NB4 (cell line): ENCODE measurements at regions not wholly inside any gene's neighbourhood (a gene's known extent, or its start where the extent isn't known, plus 50 kb on each side); places are given as distances from the start of the nearest gene placed in this dataset.

Source experiments
- DNase-seq: peaks from one replicate; pipeline ENCODE4 v3.0.0; 2010; ENCODE audit warnings: low read depth
- H3K4me3 ChIP-seq: one replicate; pipeline ENCODE4 v1.5.1; 2011; ENCODE audit warnings: mild to moderate bottlenecking, low read depth, low read length, moderate library complexity
- MYC ChIP-seq: IDR thresholded peaks from 2 replicates; pipeline ENCODE4 v1.6.1; 2011; ENCODE audit warnings: low read depth, low read length
- POLR2A ChIP-seq: IDR thresholded peaks from 2 replicates; pipeline ENCODE4 v1.6.1; 2011; ENCODE audit warnings: mild to moderate bottlenecking; ENCODE audit not compliant: insufficient read length; ENCODE audit errors: extremely low read depth
- TF ChIP-seq, protein P1 (sequence below): IDR thresholded peaks from one replicate; pipeline ENCODE4 v1.5.1; 2012; ENCODE audit warnings: low read depth, low read length
- TF ChIP-seq, protein P2 (sequence below): IDR thresholded peaks from 2 replicates; pipeline ENCODE4 v1.6.1; 2011; ENCODE audit warnings: low read depth, low read length

DNA sequence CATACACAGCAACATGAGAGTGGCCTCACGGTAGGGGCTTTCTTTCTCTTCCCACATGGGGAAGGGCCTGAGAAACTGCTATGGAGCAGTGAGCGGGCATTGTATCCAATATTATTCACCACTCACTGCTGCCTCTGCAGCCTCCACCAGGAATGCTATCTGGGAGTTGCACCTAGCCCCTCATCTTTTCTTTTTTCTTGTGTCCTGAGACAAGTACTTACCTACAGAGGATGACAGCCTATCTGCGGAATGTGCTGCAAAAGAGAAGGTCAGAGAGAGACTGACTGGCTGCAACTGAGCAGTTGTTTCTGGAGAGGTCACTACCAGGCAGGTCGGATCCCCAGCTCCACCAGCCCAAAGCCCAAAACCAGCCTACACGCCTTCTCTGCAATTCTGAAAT is 52.1 kb upstream of the HTATIP2 start:
- H3K4me3 ChIP-seq, result no peak overlapping the region
- no peak for DNase-seq
- TF ChIP-seq POLR2A (no peak), MYC (no peak)
- TF ChIP-seq, protein P1, sequence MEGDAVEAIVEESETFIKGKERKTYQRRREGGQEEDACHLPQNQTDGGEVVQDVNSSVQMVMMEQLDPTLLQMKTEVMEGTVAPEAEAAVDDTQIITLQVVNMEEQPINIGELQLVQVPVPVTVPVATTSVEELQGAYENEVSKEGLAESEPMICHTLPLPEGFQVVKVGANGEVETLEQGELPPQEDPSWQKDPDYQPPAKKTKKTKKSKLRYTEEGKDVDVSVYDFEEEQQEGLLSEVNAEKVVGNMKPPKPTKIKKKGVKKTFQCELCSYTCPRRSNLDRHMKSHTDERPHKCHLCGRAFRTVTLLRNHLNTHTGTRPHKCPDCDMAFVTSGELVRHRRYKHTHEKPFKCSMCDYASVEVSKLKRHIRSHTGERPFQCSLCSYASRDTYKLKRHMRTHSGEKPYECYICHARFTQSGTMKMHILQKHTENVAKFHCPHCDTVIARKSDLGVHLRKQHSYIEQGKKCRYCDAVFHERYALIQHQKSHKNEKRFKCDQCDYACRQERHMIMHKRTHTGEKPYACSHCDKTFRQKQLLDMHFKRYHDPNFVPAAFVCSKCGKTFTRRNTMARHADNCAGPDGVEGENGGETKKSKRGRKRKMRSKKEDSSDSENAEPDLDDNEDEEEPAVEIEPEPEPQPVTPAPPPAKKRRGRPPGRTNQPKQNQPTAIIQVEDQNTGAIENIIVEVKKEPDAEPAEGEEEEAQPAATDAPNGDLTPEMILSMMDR, result no peak
- TF ChIP-seq, protein P2, sequence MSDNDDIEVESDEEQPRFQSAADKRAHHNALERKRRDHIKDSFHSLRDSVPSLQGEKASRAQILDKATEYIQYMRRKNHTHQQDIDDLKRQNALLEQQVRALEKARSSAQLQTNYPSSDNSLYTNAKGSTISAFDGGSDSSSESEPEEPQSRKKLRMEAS, result no peak

DNA sequence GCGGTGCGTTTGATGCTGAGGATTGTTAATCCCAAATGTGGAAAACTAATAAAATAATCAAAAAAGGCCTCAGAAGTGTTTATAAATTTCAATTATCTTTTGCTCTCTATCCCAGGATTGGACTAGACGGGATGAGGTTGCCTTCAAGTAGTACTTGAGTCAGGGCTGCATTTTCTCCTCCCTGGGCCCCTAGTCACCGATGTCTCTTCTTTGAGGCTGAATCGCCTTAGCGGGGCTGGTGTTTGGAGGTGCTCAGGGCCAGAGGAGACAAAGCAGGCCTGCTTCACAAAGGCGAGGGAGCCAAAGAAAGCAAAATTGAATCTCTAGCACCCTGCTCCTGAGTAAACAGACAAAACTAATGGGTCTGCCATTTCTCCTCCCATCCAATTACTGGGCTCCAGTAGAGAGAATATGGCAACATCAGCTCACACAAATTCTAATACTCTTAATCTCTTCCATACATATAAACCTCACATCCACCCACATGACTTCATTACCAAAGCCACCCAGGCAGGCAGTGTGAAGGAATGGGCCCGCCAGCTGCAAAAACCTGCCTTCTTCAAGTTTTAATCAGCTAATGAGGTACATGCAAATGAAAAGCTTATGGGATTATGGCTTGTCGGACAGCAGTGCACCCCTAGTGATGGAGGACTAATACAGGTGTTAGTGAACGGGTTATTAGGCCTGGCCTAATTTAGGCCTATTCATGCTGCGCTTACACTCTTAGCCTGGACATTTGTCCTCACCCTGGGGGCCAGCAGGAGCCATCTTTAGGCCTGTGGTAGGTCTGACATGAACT is 52.7 kb upstream of the HTATIP2 start:
- TF ChIP-seq MYC, result no peak
- TF ChIP-seq, protein P2, result no peak
- TF ChIP-seq POLR2A, result no peak
- TF ChIP-seq, protein P1, result no peak
- no peak for DNase-seq
- H3K4me3 ChIP-seq, result no peak overlapping the region

DNA sequence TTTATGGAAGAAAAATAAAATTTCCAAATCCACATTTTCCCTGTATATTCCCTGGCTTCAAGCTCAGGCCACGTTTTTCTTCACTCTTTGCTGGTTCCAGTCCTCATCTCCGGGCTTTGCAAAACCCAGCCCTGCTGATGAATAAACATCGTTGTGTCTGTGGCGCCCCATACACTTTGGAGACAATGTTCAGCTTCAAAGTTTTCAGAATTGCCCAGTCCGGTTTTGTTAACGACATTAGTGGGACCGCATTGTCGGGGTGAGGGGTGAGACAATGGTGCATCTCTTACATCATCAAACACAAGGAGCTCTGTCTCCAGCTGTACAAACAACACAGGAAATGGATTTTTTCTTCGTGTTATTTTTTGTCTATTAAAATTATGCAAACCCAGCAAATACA is 53.4 kb upstream of the HTATIP2 start:
- no peak overlapping the region for H3K4me3 ChIP-seq
- TF ChIP-seq, protein P1, result no peak
- TF ChIP-seq, protein P2, result no peak
- TF ChIP-seq MYC, result no peak
- no peak for TF ChIP-seq POLR2A
- no peak for DNase-seq

DNA sequence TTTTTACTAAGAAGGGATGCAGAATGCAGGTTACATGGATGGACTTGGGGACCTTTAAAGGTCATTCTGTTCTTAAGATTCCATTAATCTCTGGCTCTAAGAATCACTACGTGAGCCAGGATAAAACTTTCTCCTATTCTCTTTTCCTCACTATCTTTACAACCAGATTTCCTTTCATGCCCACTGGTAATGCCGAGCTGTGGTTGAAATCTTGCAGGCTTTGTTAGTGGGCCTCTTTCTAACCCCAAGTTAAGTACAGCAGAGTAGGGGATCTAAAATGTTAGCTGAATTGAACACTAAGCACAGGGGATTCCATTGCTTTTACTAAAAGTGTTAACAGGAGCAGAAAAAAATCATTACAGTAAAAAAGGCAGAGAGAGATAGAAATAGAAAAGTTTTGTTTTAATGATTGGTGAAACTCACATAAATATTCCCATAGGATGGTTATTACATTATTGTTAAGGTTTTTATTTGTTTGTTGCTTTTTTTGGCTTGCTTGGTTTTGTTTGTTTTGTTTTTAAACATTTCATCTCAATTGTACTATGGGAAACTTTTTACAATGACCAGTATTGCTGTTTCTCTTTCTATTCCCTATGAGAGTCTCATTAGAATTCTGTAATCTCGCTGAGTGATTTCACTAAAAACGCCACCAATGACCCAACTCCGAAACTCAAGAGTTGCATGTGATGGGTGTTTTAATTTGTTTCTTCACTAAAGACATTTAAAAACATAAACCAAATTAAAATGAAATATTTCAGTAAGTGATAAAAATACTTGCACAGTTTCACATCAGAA is 54.1 kb upstream of the HTATIP2 start:
- DNase-seq, result no peak
- H3K4me3 ChIP-seq, result no peak overlapping the region
- TF ChIP-seq MYC, result no peak
- no peak for TF ChIP-seq POLR2A
- TF ChIP-seq, protein P2, result no peak
- TF ChIP-seq, protein P1, result no peak

DNA sequence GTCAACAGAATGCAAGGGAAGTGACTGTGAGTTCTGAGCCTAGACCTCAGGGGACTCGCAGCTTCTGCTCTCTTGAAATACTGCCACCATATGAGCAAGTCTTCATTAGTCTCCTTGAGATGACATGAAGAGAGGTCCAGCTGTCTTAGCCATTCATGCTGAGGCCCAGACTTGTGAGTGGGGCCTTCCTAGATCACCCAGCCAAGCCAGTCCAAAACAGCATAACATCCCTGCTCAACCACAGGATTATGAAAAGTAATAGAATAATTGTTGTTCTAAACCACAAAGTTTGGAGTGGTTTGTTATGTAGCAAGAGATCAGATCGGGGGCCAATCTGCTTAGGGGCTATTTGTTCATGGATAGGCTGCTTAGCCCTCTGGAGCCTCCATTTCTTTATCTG is 54.9 kb upstream of the HTATIP2 start:
- TF ChIP-seq, protein P2, result no peak
- TF ChIP-seq, protein P1, result no peak
- TF ChIP-seq MYC (no peak), POLR2A (no peak)
- H3K4me3 ChIP-seq, result no peak overlapping the region
- peak; percentile 1 for DNase-seq
